RKO (cell line): ENCODE measurements at regions not wholly inside any gene's neighbourhood (a gene's known extent, or its start where the extent isn't known, plus 50 kb on each side); places are given as distances from the start of the nearest gene placed in this dataset.
"Not testable (repeated sequence)": the region's sequence is repeated elsewhere in the genome, so short reads cannot be mapped to it uniquely, and the experiment has no call there.

Experiments
- DNase-seq: peaks from one replicate; pipeline ENCODE4 v3.0.0-alpha.2; 2016; ENCODE audit warnings: low spot score

DNA sequence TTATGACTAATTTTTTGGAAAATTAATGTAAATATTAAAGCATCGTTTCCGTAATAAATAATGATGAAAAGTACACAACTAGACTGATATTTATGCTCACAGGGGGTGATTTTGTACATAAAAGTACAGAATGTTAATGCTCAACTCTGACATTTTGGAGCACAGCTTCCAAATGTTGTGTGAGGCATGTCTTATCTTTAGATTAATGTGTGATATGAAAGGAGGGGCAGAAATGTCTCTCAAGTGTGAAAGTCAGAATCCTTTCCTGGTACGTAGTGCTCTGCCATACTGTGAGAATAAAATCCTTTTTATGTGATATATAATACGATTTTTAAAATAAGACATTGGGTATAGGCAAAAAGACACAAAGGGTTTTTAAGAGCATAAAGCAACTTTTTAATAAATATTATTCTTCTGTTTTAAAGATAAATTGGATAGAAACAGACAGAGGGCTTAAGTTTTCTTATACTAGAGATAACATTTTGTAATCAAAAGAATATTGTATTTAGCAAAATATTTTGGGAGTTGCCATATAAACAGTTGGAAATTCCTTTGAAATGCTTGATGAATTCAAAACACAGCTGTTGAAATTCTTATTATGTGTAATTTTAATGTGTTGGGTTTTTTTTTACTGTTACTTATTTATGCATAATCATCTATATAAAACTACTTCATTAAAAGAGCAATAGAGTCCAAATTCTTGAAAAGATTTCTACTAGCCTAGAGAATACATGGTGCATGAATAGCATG, 389.7 kb downstream of the RAP2B start:
- no peak for DNase-seq

DNA sequence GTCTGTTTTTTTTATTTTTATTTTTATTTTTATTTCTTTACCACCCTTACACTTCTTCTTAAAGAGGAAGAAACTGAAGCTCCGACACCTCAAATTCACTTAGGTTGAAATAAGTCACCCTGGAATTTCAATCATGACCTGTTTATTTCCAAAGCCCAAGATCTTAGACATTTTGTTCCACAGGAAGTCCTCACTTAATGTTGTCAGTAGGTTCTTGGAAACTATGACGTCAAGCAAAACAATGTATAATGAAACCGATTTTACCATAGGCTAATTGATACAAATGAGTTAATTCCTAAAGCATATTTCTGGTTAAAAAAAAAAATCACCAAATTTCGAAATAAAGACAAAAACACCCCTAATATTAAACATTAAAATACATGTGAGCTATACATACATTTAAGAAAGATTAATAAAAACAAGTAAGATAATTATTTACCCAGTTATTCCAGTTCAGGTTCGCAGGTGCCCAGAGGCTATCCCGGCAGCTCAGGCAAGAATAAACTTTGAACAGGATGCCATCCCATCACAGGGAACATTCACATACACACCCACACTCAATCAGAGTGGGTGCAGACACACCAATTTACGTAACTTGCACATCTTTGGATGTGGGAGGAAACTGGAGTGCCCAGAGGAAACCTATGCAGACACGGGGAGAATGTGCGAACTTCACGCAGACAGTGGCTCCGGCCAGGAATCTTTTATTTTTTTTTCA, 391.0 kb downstream of the RAP2B start:
- DNase-seq, result no peak

DNA sequence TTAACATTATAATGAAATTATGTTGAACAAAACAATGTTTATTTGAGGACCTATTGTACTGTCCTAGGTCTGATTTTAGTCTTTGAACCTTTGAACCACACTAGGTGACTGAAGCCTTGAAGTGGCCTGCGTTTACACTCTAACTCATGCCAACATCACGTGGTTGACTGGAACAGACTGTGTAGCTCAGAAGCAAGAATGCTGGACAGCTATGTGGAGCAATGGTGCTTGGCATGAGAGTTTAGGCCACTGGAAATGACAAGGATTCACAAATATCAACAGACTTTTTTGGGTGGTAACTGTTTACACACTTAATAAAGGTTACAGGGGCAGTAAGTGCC, 391.5 kb downstream of the RAP2B start:
- no peak for DNase-seq

DNA sequence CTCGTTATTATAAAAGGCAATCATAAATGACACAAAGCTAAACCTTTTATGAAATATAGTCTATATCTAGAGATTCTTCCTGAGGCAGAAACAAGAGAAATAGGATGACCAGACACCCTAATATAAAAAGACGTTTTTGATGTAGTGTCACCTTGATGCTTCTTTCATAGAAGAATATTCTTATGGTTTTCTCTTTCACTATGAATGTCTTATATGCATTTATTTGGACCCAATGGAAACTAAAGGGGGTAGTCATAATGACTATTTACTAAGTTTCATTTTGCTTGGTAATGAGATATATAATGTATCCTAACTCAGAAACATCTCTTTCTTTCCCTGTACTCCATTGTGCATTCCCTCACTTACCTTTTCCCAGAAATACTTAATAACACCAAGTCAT, 393.9 kb downstream of the RAP2B start:
- no peak for DNase-seq

DNA sequence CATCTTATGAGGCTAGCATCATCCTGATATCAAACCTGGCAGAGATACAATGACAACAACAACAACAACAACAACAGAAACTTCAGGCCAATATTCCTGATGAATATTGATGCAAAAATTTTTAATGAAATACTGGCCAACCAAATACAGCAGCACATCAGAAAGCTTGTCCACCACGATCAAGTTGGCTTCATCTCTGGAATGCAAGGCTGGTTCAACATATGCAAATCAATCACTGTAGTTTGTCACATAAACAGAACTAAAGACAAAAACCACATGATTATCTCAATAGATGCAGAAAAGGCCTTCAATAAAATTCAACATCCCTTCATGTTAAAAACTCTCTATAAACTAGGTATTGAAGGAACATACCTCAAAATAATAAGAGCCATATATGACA, 397.3 kb downstream of the RAP2B start:
- DNase-seq, result not testable (repeated sequence)

DNA sequence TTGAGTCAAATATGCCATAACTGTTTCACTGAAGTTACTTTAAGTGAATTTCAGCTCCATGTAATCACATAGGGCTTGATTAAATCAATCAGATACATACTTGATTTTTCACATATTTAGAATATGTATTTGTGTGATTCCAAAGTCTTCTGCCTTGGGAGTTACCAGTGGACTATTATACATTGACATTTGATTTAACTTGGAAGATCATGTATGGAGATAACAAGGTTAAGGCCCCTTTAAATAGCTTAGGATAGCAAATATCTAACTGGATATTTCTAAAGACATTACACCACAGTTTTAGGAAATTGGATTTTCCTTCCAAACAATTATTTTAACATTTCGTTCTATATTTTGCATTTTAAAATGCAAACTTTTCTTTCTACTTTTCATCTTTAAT, 405.0 kb downstream of the RAP2B start:
- DNase-seq, result no peak

DNA sequence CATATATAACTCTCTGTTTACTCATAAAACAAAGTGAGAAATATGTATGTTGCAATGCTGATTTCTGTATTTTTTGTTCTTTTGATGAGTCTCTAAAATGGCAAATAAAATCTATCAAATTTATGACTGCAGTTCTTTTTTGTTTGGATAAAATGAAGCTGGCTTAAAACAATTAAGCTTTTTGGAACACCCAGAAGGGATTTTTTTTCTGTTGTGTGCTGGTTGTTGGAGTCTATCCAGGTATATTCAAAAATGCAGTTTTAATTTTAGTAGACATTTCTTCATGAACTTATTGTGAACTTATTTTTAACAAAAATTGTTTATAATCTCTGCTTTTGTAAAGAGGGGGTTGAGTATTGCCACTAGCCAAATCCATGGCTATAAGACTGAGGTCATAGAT, 405.5 kb downstream of the RAP2B start:
- DNase-seq, result no peak

DNA sequence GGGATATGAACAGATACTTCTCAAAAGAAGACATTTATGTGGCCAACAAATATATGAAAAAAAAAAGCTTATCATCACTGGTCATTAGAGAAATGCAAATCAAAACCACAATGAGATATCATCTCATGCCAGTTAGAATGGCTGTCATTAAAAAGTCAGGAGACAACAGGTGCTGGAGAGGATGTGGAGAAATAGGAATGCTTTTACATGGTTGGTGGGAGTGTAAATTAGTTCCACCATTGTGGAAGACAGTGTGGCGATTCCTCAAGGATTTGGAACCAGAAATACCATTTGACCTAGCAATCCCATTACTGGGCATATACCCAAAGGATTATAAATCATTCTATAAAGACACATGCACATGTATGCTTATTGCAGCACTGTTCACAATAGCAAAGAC, 408.5 kb downstream of the RAP2B start:
- DNase-seq, result not testable (repeated sequence)

DNA sequence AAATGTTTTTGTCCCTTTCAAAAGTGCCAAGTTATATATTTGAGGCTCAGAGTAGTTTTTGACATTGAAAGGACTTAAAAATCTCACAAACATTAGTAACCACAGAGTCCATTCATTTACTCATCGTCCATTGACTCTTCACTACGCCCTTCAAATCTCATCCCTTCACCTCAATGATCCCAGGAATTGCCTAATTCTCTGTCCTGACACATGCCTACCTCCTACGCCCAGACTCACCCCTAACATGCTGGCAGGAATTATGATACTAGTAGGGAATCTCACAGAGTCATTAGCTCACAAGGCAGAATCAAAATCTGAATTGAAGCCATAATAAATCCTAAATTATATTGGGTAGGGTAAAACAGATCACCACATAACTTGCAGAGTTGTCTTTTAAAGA, 410.1 kb downstream of the RAP2B start:
- DNase-seq, result no peak

DNA sequence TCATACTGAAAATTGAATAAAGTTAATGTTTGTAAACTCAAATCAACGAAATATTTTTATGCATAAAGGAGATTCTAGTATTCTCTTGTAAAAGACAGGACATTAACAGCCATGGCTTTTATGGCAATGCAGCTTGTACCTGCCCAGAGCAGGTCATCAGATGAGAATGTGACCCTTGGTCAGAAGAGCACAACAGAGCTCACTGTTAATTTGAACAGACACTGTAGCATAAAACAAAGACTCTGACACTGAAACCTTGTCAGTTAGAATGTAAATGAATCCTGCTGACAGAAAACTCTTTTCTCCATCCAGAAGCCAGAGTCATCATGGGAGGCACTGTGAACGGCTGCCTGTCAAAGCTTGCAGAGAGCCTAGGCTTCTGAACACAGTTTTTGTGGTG, 410.6 kb downstream of the RAP2B start:
- no peak for DNase-seq

DNA sequence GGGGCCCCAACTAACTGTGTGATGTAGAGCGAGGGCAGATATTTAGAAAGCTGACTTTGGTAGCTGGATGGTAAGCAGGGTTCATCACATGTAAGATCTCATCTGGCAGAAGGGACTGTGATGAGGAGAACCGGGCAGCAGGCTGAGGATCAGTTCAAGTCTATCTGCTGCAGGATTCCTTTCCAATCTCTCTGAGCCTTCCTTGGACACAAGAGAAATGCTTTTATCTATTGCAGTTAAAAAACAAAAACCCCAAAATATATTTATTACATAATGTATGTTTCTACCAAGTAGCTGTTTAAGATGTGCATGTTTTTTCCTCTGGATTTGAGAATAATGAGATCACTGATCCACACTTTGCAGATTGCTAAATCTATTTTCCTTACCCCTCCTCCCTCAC, 411.5 kb downstream of the RAP2B start:
- no peak for DNase-seq

DNA sequence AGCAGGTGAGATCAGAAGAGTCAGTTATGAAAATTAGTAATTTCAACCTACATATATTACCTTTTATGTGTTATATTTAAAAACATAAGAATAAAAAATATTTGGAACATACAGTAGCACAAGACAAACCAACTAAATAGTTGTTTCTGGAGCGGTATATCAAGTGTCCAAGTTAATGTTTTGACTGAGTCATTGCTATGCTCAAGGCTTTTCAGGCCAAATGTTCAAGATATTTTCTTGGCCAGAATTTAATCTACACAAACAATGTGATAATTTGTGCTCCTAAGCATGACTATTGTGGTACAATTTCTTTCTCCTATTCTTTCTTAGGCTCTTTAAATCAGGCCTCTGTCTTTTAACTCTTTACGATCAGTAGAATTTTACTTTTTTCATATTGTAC, 412.4 kb downstream of the RAP2B start:
- no peak for DNase-seq

DNA sequence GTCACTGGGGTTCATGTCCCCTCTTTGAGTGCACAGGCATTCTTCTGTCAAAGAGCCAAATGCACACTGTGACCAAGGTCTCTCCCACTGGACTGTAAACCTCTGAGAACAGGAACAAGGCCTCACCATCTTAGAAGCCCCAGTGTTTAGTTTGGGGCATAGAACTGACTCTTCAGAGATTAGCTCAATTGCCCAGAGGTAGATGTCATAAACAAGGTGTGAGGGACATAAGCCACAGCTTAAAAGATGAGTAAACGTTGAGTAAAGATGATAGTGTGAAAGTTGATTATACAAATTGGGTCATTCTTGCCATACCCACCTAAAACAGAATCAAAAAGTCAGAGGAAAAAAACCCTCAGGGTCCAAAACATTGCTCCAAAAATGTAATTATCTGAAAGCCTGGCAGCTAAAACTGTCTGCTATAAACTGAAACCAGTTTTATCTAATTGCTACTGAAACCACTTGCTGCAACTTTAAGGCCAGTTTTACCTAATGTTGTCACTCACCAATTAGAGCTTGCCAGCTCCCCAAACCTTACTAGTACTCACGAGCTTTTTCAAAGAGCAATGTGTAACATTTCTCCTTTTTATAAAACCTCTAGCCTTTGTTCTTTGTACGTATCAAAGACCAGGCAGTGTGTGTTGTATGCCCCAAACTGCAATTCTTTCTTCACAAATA, 415.2 kb downstream of the RAP2B start:
- no peak for DNase-seq

DNA sequence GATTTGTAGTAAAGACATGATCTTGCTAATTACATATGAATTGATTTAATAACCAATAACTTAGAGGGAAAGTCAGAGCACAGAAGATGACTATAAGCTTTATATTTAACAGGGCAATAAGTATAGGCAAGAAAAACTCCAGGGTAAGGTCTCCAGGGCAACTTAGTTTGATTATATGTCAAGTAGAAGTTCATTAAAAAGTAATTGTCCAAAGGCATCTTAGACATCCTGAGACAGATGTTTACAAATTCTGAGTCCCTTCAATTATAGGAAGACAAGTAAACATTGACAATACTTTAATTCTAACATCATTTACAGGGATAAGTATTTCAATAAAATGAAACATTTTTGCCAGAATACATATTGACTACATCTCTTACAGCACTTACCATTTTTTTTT, 416.0 kb downstream of the RAP2B start:
- DNase-seq, result no peak

DNA sequence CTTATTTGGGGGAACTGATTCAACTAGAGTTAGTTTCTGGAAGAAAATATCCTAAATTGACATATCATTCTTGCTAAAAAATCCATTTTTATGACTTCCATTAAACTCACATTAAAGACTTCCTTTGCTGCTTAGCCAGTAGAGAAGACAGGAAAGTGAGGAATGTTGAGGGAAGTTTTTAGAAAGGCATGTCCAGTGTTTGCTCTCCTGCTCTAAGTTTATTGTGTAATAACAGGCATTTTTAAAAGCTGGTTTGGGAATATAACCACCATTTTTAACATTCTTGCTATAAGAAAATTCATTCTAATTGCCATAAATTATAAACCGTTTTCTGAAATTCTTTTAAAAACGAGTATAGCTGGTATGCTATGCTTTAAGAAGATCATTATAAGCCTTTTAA, 428.0 kb downstream of the RAP2B start:
- DNase-seq, result no peak

DNA sequence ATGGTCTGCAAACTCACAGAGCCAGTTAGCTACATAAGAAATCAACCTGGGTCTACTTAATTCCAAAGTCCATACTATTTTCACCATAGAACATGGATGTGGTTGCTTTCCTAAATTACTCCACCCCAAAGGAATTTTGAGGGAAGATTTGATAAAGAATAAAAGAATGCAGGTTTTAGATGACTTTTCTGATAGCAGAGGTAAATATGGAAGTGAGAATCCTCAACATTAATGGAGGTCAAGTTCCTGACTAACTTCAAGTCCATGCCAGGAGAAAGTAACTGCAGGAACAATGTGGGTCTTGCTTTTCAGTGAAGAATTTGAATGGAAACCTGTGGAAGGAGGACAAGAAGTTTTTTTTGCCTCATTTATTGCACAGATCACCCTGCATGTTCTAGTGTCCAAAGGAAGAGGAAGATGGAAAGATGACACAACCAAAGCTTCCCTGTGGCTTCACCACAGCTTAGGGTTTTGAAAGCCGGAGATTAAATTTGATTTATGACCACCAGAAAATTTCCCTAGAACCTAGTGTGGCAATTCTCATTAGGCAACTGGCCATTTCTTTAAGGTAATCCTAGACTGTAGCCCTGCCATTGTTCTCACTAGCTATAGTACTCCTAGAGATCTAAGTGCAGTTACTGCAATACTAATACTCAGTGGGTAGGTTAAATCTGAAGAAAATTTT, 429.7 kb downstream of the RAP2B start:
- DNase-seq, result no peak

DNA sequence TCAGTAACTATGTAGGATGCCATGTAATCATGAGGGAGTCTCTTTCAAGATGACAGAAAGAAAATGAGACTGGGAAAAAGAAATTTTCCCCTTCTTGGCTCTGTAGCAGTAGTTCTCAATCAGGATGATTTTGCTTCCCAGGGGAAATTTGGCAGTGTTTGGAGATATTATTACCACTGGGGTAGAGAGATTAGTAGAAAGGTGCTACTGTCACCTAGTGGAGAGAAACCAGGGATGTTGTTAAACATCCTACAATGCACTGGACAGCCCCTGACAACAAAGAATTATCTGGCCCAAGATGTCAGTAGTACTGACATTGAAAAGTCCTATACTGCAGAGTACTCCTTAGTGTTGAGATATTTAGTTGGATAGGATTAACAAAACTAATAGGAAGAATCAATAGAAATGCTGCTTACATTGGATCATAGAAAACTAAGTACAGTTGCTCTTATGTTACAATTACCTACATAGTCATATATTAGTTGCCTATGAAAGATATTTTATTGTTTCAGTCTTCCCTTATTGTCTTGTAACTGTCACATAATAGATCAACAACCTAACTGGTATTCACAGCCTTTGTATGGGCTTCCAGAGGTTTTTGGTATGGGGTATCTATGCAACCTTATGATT, 433.3 kb downstream of the RAP2B start:
- DNase-seq, result peak; percentile 61

DNA sequence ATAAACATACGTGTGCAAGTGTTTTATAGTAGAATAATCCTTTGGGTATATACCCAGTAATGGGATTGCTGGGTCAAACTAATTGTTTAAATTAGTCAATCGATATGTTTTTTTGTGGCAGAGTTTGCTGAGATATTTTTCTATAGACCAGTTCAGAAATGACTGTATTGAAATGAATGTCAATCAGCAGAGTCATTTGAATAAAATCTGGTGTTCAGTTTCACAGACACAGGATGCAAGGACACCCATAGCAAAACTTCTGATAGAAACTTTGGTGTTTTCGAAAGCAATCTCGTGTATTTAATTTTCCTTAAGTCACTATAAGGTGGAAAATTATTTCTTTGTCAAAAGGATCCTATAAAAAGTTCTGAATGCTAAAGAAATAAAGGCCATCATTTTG, 434.4 kb downstream of the RAP2B start:
- no peak for DNase-seq

DNA sequence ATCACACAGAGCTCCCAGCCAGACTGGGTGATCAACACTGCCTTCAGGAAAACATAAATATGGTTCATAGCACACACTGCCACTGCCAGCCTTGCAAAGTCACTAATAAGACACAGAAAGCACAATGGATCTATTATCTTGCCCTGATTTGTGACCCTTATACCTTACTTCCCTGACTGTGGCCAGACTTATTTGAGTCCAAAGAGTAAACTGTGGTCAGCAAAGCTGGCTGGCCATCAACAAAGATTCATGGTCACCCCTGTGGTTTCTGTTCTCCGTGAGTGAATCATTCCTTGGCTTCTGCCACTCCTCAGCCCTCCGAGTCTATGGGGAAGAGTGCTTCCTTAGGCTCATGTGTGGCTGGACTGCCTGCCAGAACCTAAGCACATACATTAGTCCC, 437.7 kb downstream of the RAP2B start:
- peak; percentile 20 for DNase-seq

DNA sequence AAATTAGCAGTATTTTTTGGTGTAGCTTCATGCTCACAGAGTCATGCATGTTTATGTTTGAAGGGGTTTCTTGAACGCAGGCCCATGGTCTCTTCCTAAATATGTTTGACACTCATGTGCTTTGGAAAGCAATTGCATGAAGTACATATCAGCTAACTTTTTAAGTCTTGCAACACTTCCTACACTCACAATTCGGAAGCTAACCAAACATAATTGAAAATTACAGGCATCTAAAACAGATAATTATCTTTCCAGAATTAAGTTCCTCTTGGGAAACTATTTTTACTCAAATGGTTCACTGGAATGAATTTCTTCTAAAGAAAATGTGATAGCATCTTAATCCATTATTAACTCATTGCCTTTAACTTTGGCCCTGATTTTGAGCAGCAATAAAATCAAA, 438.9 kb downstream of the RAP2B start:
- no peak for DNase-seq

DNA sequence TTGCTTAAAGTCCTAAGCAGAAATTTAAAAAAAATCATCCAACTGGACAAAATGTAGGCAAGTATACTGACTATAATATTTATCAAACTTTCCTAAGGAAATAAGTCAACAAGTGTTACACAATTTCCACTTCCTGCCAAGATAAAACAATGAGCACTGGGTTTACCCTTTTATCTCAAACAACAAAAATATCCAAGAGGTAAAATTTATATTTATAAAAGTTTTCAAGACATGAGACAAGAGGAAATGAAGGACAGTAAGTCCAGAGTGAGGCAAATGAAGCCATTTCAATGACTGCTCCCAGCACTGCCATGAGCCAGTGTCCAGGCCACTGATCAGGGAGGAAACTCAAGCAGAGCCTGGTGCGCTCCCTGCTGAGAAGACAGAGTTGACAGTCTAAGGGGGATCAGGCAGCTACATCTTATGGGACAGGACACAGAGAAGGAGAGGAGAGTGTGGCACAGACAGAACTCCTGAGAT, 439.4 kb downstream of the RAP2B start:
- no peak for DNase-seq

DNA sequence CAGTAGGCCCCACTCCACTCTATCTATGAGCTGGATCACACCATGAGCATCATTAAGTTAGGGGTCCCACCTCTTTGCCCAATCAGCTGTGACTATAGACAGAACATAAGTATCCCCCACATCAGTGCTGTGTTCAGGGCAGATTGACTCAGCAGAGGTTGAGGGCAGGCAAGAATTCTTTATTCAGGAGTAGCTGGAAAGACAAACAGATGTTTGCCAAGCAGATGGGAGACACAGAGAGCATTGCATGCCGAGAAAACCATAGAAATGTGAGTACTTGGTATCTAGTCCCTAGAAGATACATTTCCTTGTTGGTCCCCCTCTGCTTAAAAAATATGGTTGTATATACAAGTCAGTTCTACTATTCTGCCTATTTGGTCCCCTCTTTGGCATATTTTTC, 440.8 kb downstream of the RAP2B start:
- DNase-seq, result no peak
